HEK293 (cell line): ENCODE measurements at regions not wholly inside any gene's neighbourhood (a gene's known extent, or its start where the extent isn't known, plus 50 kb on each side); places are given as distances from the start of the nearest gene placed in this dataset.

ENCODE experiments used
- GLI4 ChIP-seq: fragments of 450-650 bp; formaldehyde crosslinking; IDR thresholded peaks from 2 replicates; pipeline ENCODE4 v1.5.1; 2016; ENCODE audit warnings: missing biosample characterization, missing genetic modification characterization
- IKZF3 ChIP-seq: fragments of 450-650 bp; IDR thresholded peaks from 2 replicates; pipeline ENCODE4 v1.5.0; 2018; ENCODE audit warnings: missing biosample characterization, mild to moderate bottlenecking, missing genetic modification characterization, moderate library complexity
- MEIS1 ChIP-seq: sonication (generic); formaldehyde crosslinking; IDR thresholded peaks from 2 replicates; pipeline ENCODE4 v1.8.1; 2022; ENCODE audit warnings: missing genetic modification reagents, mild to moderate bottlenecking, borderline replicate concordance
- OVOL3 ChIP-seq: fragments of 450-650 bp; formaldehyde crosslinking; IDR thresholded peaks from 2 replicates; pipeline ENCODE4 v1.5.1; 2016; ENCODE audit warnings: missing biosample characterization, missing genetic modification characterization
- SP3 ChIP-seq: fragments of 450-650 bp; formaldehyde crosslinking; IDR thresholded peaks from 2 replicates; pipeline ENCODE4 v1.5.1; 2016; ENCODE audit warnings: missing biosample characterization, missing genetic modification characterization
- YY1 ChIP-seq: fragments of 450-650 bp; formaldehyde crosslinking; IDR thresholded peaks from 2 replicates; pipeline ENCODE4 v1.5.1; 2018; ENCODE audit warnings: missing biosample characterization, missing genetic modification characterization
- ZBTB48 ChIP-seq: fragments of 450-650 bp; formaldehyde crosslinking; IDR thresholded peaks from 2 replicates; pipeline ENCODE4 v1.5.1; 2016; ENCODE audit warnings: missing biosample characterization, missing genetic modification characterization
- ZNF10 ChIP-seq: fragments of 450-650 bp; formaldehyde crosslinking; IDR thresholded peaks from 2 replicates; pipeline ENCODE4 v1.5.1; 2017; ENCODE audit warnings: missing biosample characterization, missing genetic modification characterization
- ZNF133 ChIP-seq: fragments of 450-650 bp; formaldehyde crosslinking; IDR thresholded peaks from 2 replicates; pipeline ENCODE4 v1.5.1; 2016; ENCODE audit warnings: missing biosample characterization, missing genetic modification characterization
- ZNF140 ChIP-seq: fragments of 450-650 bp; formaldehyde crosslinking; IDR thresholded peaks from 2 replicates; pipeline ENCODE4 v1.5.1; 2016; ENCODE audit warnings: missing biosample characterization, missing genetic modification characterization
- ZNF24 ChIP-seq: fragments of 450-650 bp; formaldehyde crosslinking; IDR thresholded peaks from 2 replicates; pipeline ENCODE4 v1.5.1; 2016; ENCODE audit warnings: missing biosample characterization, missing genetic modification characterization
- TF ChIP-seq, protein P1 (sequence below): fragments of 450-650 bp; formaldehyde crosslinking; IDR thresholded peaks from 2 replicates; pipeline ENCODE4 v1.5.1; 2016; ENCODE audit warnings: missing biosample characterization, missing genetic modification characterization
- TF ChIP-seq, protein P2 (sequence below): fragments of 450-650 bp; formaldehyde crosslinking; IDR thresholded peaks from 2 replicates; pipeline ENCODE4 v1.5.1; 2016; ENCODE audit warnings: missing biosample characterization, missing genetic modification characterization

GRCh38 chr3:117126946-117127546 lies 417.5 kb downstream of the TUSC7 start:
- TF ChIP-seq MEIS1 (CRISPR knock-in tag) (no peak), ZNF10 (tag by site-specific recombination) (no peak), SP3 (no peak), YY1 (tag by site-specific recombination) (no peak), GLI4 (no peak), ZNF133 (no peak), ZNF140 (tag by site-specific recombination) (no peak), OVOL3 (tag by site-specific recombination) (no peak), ZBTB48 (tag by site-specific recombination) (no peak), ZNF24 (tag by site-specific recombination) (no peak), IKZF3 (tag by site-specific recombination) (no peak)
- TF ChIP-seq, protein P1, sequence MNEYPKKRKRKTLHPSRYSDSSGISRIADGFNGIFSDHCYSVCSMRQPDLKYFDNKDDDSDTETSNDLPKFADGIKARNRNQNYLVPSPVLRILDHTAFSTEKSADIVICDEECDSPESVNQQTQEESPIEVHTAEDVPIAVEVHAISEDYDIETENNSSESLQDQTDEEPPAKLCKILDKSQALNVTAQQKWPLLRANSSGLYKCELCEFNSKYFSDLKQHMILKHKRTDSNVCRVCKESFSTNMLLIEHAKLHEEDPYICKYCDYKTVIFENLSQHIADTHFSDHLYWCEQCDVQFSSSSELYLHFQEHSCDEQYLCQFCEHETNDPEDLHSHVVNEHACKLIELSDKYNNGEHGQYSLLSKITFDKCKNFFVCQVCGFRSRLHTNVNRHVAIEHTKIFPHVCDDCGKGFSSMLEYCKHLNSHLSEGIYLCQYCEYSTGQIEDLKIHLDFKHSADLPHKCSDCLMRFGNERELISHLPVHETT: no peak
- TF ChIP-seq, protein P2, sequence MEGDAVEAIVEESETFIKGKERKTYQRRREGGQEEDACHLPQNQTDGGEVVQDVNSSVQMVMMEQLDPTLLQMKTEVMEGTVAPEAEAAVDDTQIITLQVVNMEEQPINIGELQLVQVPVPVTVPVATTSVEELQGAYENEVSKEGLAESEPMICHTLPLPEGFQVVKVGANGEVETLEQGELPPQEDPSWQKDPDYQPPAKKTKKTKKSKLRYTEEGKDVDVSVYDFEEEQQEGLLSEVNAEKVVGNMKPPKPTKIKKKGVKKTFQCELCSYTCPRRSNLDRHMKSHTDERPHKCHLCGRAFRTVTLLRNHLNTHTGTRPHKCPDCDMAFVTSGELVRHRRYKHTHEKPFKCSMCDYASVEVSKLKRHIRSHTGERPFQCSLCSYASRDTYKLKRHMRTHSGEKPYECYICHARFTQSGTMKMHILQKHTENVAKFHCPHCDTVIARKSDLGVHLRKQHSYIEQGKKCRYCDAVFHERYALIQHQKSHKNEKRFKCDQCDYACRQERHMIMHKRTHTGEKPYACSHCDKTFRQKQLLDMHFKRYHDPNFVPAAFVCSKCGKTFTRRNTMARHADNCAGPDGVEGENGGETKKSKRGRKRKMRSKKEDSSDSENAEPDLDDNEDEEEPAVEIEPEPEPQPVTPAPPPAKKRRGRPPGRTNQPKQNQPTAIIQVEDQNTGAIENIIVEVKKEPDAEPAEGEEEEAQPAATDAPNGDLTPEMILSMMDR (tag by site-specific recombination): no peak
